Occipital lobe (tissue), 1 donor: ENCODE measurements at regions not wholly inside any gene's neighbourhood (a gene's known extent, or its start where the extent isn't known, plus 50 kb on each side); places are given as distances from the start of the nearest gene placed in this dataset.

ENCODE experiments used
- DNase-seq: peaks from one replicate; lab custom pipeline; 2025; lab: John Stamatoyannopoulos, UW

GRCh38 chr9:13717322-13718054 is 438.0 kb upstream of the MPDZ start:
- no peak for DNase-seq

- DNase-seq = no peak
These were observed 437.3 kb upstream of the MPDZ start for GRCh38 chr9:13716601-13717321.

- DNase-seq = no peak
These were observed 436.6 kb upstream of the MPDZ start for GRCh38 chr9:13716090-13716489.

- DNase-seq = no peak
These were observed 435.9 kb upstream of the MPDZ start for GRCh38 chr9:13715430-13715829.

- no peak for DNase-seq
These were observed 428.4 kb upstream of the MPDZ start for GRCh38 chr9:13707612-13708576.

- DNase-seq = no peak
These were observed 426.4 kb upstream of the MPDZ start for GRCh38 chr9:13705918-13706317.

- no peak for DNase-seq
These were observed 425.9 kb upstream of the MPDZ start for GRCh38 chr9:13705373-13705772.

GRCh38 chr9:13690595-13690994 is 411.1 kb upstream of the MPDZ start:
- DNase-seq = no peak

- no peak for DNase-seq
These were observed 410.4 kb upstream of the MPDZ start for GRCh38 chr9:13689925-13690324.

- DNase-seq = no peak
These were observed 409.6 kb upstream of the MPDZ start for GRCh38 chr9:13688990-13689600.

GRCh38 chr9:13688223-13688989 is 408.9 kb upstream of the MPDZ start:
- DNase-seq = no peak

GRCh38 chr9:13684656-13685055 is 405.2 kb upstream of the MPDZ start:
- no peak for DNase-seq

GRCh38 chr9:13677801-13678200 is 398.3 kb upstream of the MPDZ start:
- no peak for DNase-seq

GRCh38 chr9:13675638-13676000 is 396.1 kb upstream of the MPDZ start:
- DNase-seq = no peak

- no peak for DNase-seq
These were observed 395.6 kb upstream of the MPDZ start for GRCh38 chr9:13674926-13675637.

- no peak for DNase-seq
These were observed 393.9 kb upstream of the MPDZ start for GRCh38 chr9:13673348-13673747.

GRCh38 chr9:13665418-13666066 is 386.1 kb upstream of the MPDZ start:
- no peak for DNase-seq

GRCh38 chr9:13661014-13661413 is 381.5 kb upstream of the MPDZ start:
- DNase-seq = no peak

- DNase-seq = no peak
These were observed 372.6 kb upstream of the MPDZ start for GRCh38 chr9:13651969-13652663.
